ENCODE measurements at regions not wholly inside any gene's neighbourhood (a gene's known extent, or its start where the extent isn't known, plus 50 kb on each side); places are given as distances from the start of the nearest gene placed in this dataset.

DNA sequence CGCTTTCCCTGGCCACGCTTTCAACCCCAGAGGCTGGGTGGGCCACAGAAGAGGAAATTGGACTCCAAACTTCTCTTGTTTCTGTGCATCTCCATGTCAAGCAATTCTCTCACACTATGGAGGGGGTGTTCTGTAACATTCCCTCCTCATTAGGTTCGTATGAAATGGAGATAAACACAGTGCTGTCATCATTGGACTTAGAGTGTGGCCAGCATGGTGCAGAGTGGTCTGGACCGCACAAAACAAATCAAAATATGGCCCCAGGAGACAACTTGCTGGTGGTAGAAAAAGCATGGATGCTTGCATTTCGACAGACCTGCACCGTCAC, 655.2 kb downstream of the BNC2 start:
- 100% methylated on average over 2 of the region's 6 CpGs for WGBS (ENCODE audit: insufficient coverage)
- Histone ChIP-seq H3K4me1 (ENCODE audit: control insufficient read depth in 1 of 2, extremely low read depth in 1 of 2, insufficient read depth in 2 of 2, low read length in 2 of 2) (no peaks in the 10 kb centered on the region), H3K4me3 (ENCODE audit: control insufficient read depth in 1 of 2, extremely low read depth in 1 of 2, low read length in 1 of 2) (no peak overlapping the region), H3K27me3 (replicated peaks in 1 of 2; ENCODE audit: control insufficient read depth in 2 of 2, extremely low read depth in 1 of 2, insufficient read depth in 2 of 2, low read length in 1 of 2) (no peaks in the 10 kb centered on the region), H3K27ac (ENCODE audit: low read length) (no peak overlapping the region), H3K9me3 (no peaks in the 10 kb centered on the region), H3K36me3 (ENCODE audit: control insufficient read depth in 2 of 2, extremely low read depth in 1 of 2, insufficient read depth in 1 of 2, low read length in 1 of 2) (no peaks in the 10 kb centered on the region)
- Mint-ChIP-seq H3K27me3 (no peaks in the 10 kb centered on the region), H3K4me3 (no peak overlapping the region), H3K27ac (no peak overlapping the region), H3K36me3 (no peaks in the 10 kb centered on the region), H3K9me3 (no peaks in the 10 kb centered on the region), H3K4me1 (no peaks in the 10 kb centered on the region)
- ChIA-PET POLR2A (no interaction called here), CTCF (no interaction called here)
- DNase-seq = no peak
- no peak for ATAC-seq (replicated peaks in 1 of 4)

GRCh38 chr9:16217943-16218701, 652.3 kb downstream of the BNC2 start:
- Mint-ChIP-seq H3K9me3 (peaks cover 0 to 7% (median 0%) of the 10 kb centered on the region in 3 donors), H3K27me3 (no peaks in the 10 kb centered on the region), H3K4me1 (no peaks in the 10 kb centered on the region), H3K4me3 (no peak overlapping the region), H3K36me3 (no peaks in the 10 kb centered on the region), H3K27ac (no peak overlapping the region)
- H3K36me3 ChIP-seq (ENCODE audit: control insufficient read depth in 2 of 2, extremely low read depth in 1 of 2, insufficient read depth in 1 of 2, low read length in 1 of 2) = no peaks in the 10 kb centered on the region
- no peaks in the 10 kb centered on the region for H3K27me3 ChIP-seq (replicated peaks in 1 of 2; ENCODE audit: control insufficient read depth in 2 of 2, extremely low read depth in 1 of 2, insufficient read depth in 2 of 2, low read length in 1 of 2)
- ATAC-seq (replicated peaks in 1 of 4) (no peak), DNase-seq (no peak)
- H3K27ac ChIP-seq (ENCODE audit: low read length) = no peak overlapping the region
- CTCF ChIA-PET = no interaction called here
- POLR2A ChIA-PET = no interaction called here
- H3K9me3 ChIP-seq = no peaks in the 10 kb centered on the region
- H3K4me1 ChIP-seq (ENCODE audit: control insufficient read depth in 1 of 2, extremely low read depth in 1 of 2, insufficient read depth in 2 of 2, low read length in 2 of 2) = no peaks in the 10 kb centered on the region
- 83% methylated on average over 12 of the region's 22 CpGs for WGBS (ENCODE audit: insufficient coverage)
- H3K4me3 ChIP-seq (ENCODE audit: control insufficient read depth in 1 of 2, extremely low read depth in 1 of 2, low read length in 1 of 2) = no peak overlapping the region

DNA sequence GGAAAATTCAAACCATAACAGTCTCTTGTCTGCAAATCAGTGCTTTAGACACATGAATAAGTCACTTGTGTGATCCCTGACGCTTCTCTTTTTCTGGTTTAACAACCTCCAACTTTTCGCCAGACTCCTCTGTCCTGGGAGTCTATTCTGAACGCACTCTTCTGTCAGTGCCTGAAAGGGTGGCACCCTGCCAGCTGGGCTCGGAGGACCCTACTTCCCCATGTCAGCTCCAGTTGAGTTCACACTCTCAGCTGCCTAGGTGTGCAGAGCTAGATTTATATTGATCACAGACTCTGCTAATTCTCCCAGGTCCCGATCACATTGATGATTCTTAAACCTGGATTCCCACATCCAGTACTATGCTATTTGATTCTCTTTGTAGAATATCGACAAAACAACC, 649.1 kb downstream of the BNC2 start:
- CTCF ChIA-PET = no interaction called here
- Mint-ChIP-seq H3K27ac (no peak overlapping the region), H3K36me3 (no peaks in the 10 kb centered on the region), H3K4me3 (no peak overlapping the region), H3K9me3 (peaks cover 0 to 11% (median 7%) of the 10 kb centered on the region in 3 donors), H3K4me1 (no peaks in the 10 kb centered on the region), H3K27me3 (no peaks in the 10 kb centered on the region)
- Histone ChIP-seq H3K4me3 (ENCODE audit: control insufficient read depth in 1 of 2, extremely low read depth in 1 of 2, low read length in 1 of 2) (no peak overlapping the region), H3K27me3 (replicated peaks in 1 of 2; ENCODE audit: control insufficient read depth in 2 of 2, extremely low read depth in 1 of 2, insufficient read depth in 2 of 2, low read length in 1 of 2) (peaks cover 0 to 9% of the 10 kb centered on the region in 2 experiments), H3K36me3 (ENCODE audit: control insufficient read depth in 2 of 2, extremely low read depth in 1 of 2, insufficient read depth in 1 of 2, low read length in 1 of 2) (no peaks in the 10 kb centered on the region), H3K27ac (ENCODE audit: low read length) (no peak overlapping the region), H3K4me1 (ENCODE audit: control insufficient read depth in 1 of 2, extremely low read depth in 1 of 2, insufficient read depth in 2 of 2, low read length in 2 of 2) (no peaks in the 10 kb centered on the region), H3K9me3 (no peaks in the 10 kb centered on the region)
- ATAC-seq (replicated peaks in 1 of 4) = no peak
- no peak for DNase-seq
- POLR2A ChIA-PET = no interaction called here
- WGBS (ENCODE audit: insufficient coverage) = 55% methylated on average over 5 of the region's 6 CpGs

GRCh38 chr9:16221822-16222547, 648.5 kb downstream of the BNC2 start:
- Histone ChIP-seq H3K36me3 (ENCODE audit: control insufficient read depth in 2 of 2, extremely low read depth in 1 of 2, insufficient read depth in 1 of 2, low read length in 1 of 2) (no peaks in the 10 kb centered on the region), H3K4me3 (ENCODE audit: control insufficient read depth in 1 of 2, extremely low read depth in 1 of 2, low read length in 1 of 2) (no peak overlapping the region), H3K27ac (ENCODE audit: low read length) (no peak overlapping the region), H3K27me3 (replicated peaks in 1 of 2; ENCODE audit: control insufficient read depth in 2 of 2, extremely low read depth in 1 of 2, insufficient read depth in 2 of 2, low read length in 1 of 2) (peaks cover 0 to 9% of the 10 kb centered on the region in 2 experiments), H3K9me3 (no peaks in the 10 kb centered on the region), H3K4me1 (ENCODE audit: control insufficient read depth in 1 of 2, extremely low read depth in 1 of 2, insufficient read depth in 2 of 2, low read length in 2 of 2) (no peaks in the 10 kb centered on the region)
- no peak overlapping the region for H3K4me3 Mint-ChIP-seq
- DNase-seq (no peak), ATAC-seq (replicated peaks in 1 of 4) (no peak)
- POLR2A ChIA-PET = no interaction called here
- no peaks in the 10 kb centered on the region for H3K36me3 Mint-ChIP-seq
- CTCF ChIA-PET = no interaction called here
- WGBS (ENCODE audit: insufficient coverage) = 40% methylated on average over 1 of the region's 3 CpGs
- H3K9me3 Mint-ChIP-seq = peaks cover 0 to 11% (median 7%) of the 10 kb centered on the region in 3 donors
- H3K27ac Mint-ChIP-seq = no peak overlapping the region
- H3K4me1 Mint-ChIP-seq = no peaks in the 10 kb centered on the region
- no peaks in the 10 kb centered on the region for H3K27me3 Mint-ChIP-seq

GRCh38 chr9:16223074-16223871, 647.2 kb downstream of the BNC2 start:
- Histone ChIP-seq H3K27me3 (replicated peaks in 1 of 2; ENCODE audit: control insufficient read depth in 2 of 2, extremely low read depth in 1 of 2, insufficient read depth in 2 of 2, low read length in 1 of 2) (peaks cover 0 to 9% of the 10 kb centered on the region in 2 experiments), H3K9me3 (no peaks in the 10 kb centered on the region), H3K4me3 (ENCODE audit: control insufficient read depth in 1 of 2, extremely low read depth in 1 of 2, low read length in 1 of 2) (no peak overlapping the region), H3K4me1 (ENCODE audit: control insufficient read depth in 1 of 2, extremely low read depth in 1 of 2, insufficient read depth in 2 of 2, low read length in 2 of 2) (no peaks in the 10 kb centered on the region), H3K27ac (ENCODE audit: low read length) (no peak overlapping the region), H3K36me3 (ENCODE audit: control insufficient read depth in 2 of 2, extremely low read depth in 1 of 2, insufficient read depth in 1 of 2, low read length in 1 of 2) (no peaks in the 10 kb centered on the region)
- 83% methylated on average over 17 of the region's 17 CpGs for WGBS (ENCODE audit: insufficient coverage)
- peaks cover 0 to 11% (median 9%) of the 10 kb centered on the region in 3 donors for H3K9me3 Mint-ChIP-seq
- ATAC-seq (replicated peaks in 1 of 4) (no peak), DNase-seq (no peak)
- H3K27me3 Mint-ChIP-seq = no peaks in the 10 kb centered on the region
- ChIA-PET CTCF (no interaction called here), POLR2A (no interaction called here)
- no peak overlapping the region for H3K27ac Mint-ChIP-seq
- H3K4me1 Mint-ChIP-seq = no peaks in the 10 kb centered on the region
- no peaks in the 10 kb centered on the region for H3K36me3 Mint-ChIP-seq
- H3K4me3 Mint-ChIP-seq = no peak overlapping the region

DNA sequence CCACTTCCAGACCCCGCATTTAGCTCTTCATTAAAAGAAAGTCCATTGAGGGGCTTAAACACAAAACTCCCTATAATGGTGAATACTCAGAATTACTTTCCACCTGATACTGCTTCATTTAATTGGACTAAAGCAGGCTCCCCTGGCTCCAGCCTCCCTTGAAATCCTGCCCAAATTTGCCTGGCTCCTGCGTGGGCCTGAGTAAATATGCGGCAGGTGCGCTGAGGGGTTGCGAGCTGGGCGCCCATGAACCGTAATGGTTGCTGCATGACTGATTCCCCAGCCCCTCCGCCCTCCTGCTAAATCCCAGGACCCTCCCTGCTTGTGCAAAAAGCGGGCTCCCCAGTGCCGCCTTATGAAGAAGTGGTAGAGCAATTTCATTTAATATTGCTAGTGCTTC, 639.7 kb downstream of the BNC2 start:
- ChIA-PET POLR2A (no interaction called here), CTCF (no interaction called here)
- Mint-ChIP-seq H3K9me3 (peaks cover 14 to 19% (median 15%) of the 10 kb centered on the region in 3 donors), H3K27me3 (no peaks in the 10 kb centered on the region), H3K4me1 (no peaks in the 10 kb centered on the region), H3K36me3 (no peaks in the 10 kb centered on the region), H3K4me3 (no peak overlapping the region), H3K27ac (no peak overlapping the region)
- no peaks in the 10 kb centered on the region for H3K4me1 ChIP-seq (ENCODE audit: control insufficient read depth in 1 of 2, extremely low read depth in 1 of 2, insufficient read depth in 2 of 2, low read length in 2 of 2)
- no peaks in the 10 kb centered on the region for H3K9me3 ChIP-seq
- H3K27me3 ChIP-seq (replicated peaks in 1 of 2; ENCODE audit: control insufficient read depth in 2 of 2, extremely low read depth in 1 of 2, insufficient read depth in 2 of 2, low read length in 1 of 2) = no peaks in the 10 kb centered on the region
- H3K36me3 ChIP-seq (ENCODE audit: control insufficient read depth in 2 of 2, extremely low read depth in 1 of 2, insufficient read depth in 1 of 2, low read length in 1 of 2) = no peaks in the 10 kb centered on the region
- DNase-seq = no peak
- 96% methylated on average over 4 of the region's 10 CpGs for WGBS (ENCODE audit: insufficient coverage)
- no peak for ATAC-seq (replicated peaks in 1 of 4)
- H3K4me3 ChIP-seq (ENCODE audit: control insufficient read depth in 1 of 2, extremely low read depth in 1 of 2, low read length in 1 of 2) = no peak overlapping the region
- no peak overlapping the region for H3K27ac ChIP-seq (ENCODE audit: low read length)
